K562 (cell line): ENCODE measurements at regions not wholly inside any gene's neighbourhood (a gene's known extent, or its start where the extent isn't known, plus 50 kb on each side); places are given as distances from the start of the nearest gene placed in this dataset.

Experiments
- ATAC-seq: fragments of 200-7000 bp; cut with Tn5 transposase; 3 replicates; pipeline ENCODE4 v1.9.1; 2020; ENCODE audit warnings: moderate library complexity
- BruUV-seq: library from RNA; stranded (reverse); fragments of 400-500 nt; replicated peaks from 2 replicates; lab custom pipeline; 2021; lab: Mats Ljungman, UMichigan
- CTCF ChIA-PET: fragments of 300-600 bp; formaldehyde crosslinking; extraction: SDS; loops from one replicate; lab custom pipeline; 2021; ENCODE audit warnings: low intra/inter-chr PET ratio; lab: Yijun Ruan, JAX
- POLR2A ChIA-PET: fragments of 300-600, 350-650 bp; sonication (Branson Sonifier 250); formaldehyde crosslinking; extraction: SDS; loops from one replicate; lab custom pipeline; 2021; ENCODE audit warnings: antibody characterized with exemption, inconsistent platforms; lab: Yijun Ruan, JAX
- DNase-seq, 4 experiments: peaks; one replicate each; pipeline versions ENCODE4 v3.0.0 to v3.0.0-alpha.2; 2011 to 2018; ENCODE audit warnings: low spot score in 3 of 4, mixed read lengths in 3 of 4; ENCODE audit errors: extremely low read depth in 1 of 4
- FAIRE-seq: peaks from 2 replicates; lab custom pipeline; 2011; peaks lifted over from hg19 to GRCh38; lab: Jason Lieb, UNC
- H2AFZ ChIP-seq: 2 replicates; pipeline ENCODE4 v1.6.0; 2011; ENCODE audit warnings: low read depth, low read length, control low read depth, inconsistent platforms
- H3K27ac ChIP-seq: fragments of 200-600 bp; 3 replicates; pipeline ENCODE4 v1.8.0; 2011; ENCODE audit warnings: low read depth, mild to moderate bottlenecking, control low read depth, inconsistent platforms, low read length, moderate library complexity, mixed read lengths; ENCODE audit errors: extremely low read depth
- H3K27me3 ChIP-seq, 2 experiments: fragments of 300-600 bp in 1 of 2; 2 replicates in 1 of 2; 3 replicates in 1 of 2; pipeline versions ENCODE4 v1.6.0 to v1.8.0; 2011; ENCODE audit warnings: inconsistent platforms in 2 of 2, low read length in 2 of 2, mild to moderate bottlenecking in 1 of 2, mixed read lengths in 1 of 2, moderate library complexity in 1 of 2; ENCODE audit not compliant: control insufficient read depth in 2 of 2, insufficient read depth in 2 of 2
- H3K36me3 ChIP-seq: fragments of 300-600 bp; 3 replicates; pipeline ENCODE4 v1.8.0; 2011; ENCODE audit warnings: mild to moderate bottlenecking, low read length, inconsistent platforms; ENCODE audit not compliant: control insufficient read depth, insufficient read depth
- H3K4me1 ChIP-seq, 2 experiments: fragments of 200-600 bp in 1 of 2; replicated peaks in 1 of 2; 2 replicates in 1 of 2; 3 replicates in 1 of 2; pipeline versions ENCODE4 v1.5.1 to v1.8.0; 2011; ENCODE audit warnings: inconsistent platforms in 2 of 2, low read length in 2 of 2, mild to moderate bottlenecking in 1 of 2, mixed read lengths in 1 of 2, moderate library complexity in 1 of 2; ENCODE audit not compliant: control insufficient read depth in 2 of 2, insufficient read depth in 2 of 2
- H3K4me2 ChIP-seq: 2 replicates; pipeline ENCODE4 v1.6.1; 2011; ENCODE audit warnings: low read length, control low read depth, inconsistent platforms, mixed read lengths; ENCODE audit not compliant: insufficient read depth
- H3K4me3 ChIP-seq: fragments of 200-600 bp; sonication (generic), shearing (Covaris generic); 2 replicates; pipeline ENCODE4 v1.5.1; 2016; ENCODE audit warnings: control low read depth, inconsistent platforms
- H3K79me2 ChIP-seq: fragments of 200-600 bp; 3 replicates; pipeline ENCODE4 v1.8.0; 2011; ENCODE audit warnings: low read length, inconsistent platforms; ENCODE audit not compliant: control insufficient read depth, insufficient read depth
- H3K9ac ChIP-seq, 2 experiments: 2 replicates each; pipeline versions ENCODE4 v1.6.0 to v1.6.1; 2011; ENCODE audit warnings: low read depth in 2 of 2, low read length in 2 of 2, control low read depth in 1 of 2, inconsistent platforms in 1 of 2, mild to moderate bottlenecking in 1 of 2, mixed read lengths in 1 of 2; ENCODE audit not compliant: insufficient read depth in 1 of 2
- H3K9me1 ChIP-seq: one replicate; pipeline ENCODE4 v1.6.0; 2011; ENCODE audit warnings: inconsistent platforms, mild to moderate bottlenecking, low read length, moderate library complexity; ENCODE audit not compliant: control insufficient read depth, insufficient read depth
- H3K9me3 ChIP-seq: replicated peaks from 2 replicates; pipeline ENCODE4 v1.5.1; 2011; ENCODE audit warnings: low read depth, low read length, inconsistent platforms; ENCODE audit not compliant: control insufficient read depth, insufficient read depth
- H4K20me1 ChIP-seq: replicated peaks from 2 replicates; pipeline ENCODE4 v1.6.1; 2011; ENCODE audit warnings: low read length, inconsistent platforms, mixed read lengths; ENCODE audit not compliant: control insufficient read depth, insufficient read depth
- BMI1 ChIP-seq: fragments of 150-350 bp; IDR thresholded peaks from 2 replicates; pipeline ENCODE4 v1.6.1; 2014; ENCODE audit warnings: low read length
- MXI1 ChIP-seq: IDR thresholded peaks from 2 replicates; pipeline ENCODE4 v1.6.1; 2011; ENCODE audit warnings: low read depth, mild to moderate bottlenecking, improper control_type of control experiment, low read length
- NFE2 ChIP-seq: IDR thresholded peaks from 2 replicates; pipeline ENCODE4 v1.6.1; 2014; ENCODE audit warnings: antibody characterized with exemption, low read depth
- NFIX ChIP-seq: fragments of 250-450 bp; sonication (Bioruptor Pico); IDR thresholded peaks from 2 replicates; pipeline ENCODE4 v1.4.0; 2020; ENCODE audit warnings: low read depth, mild to moderate bottlenecking, moderate library complexity
- ZKSCAN8 ChIP-seq: fragments of 200-800 bp; sonication (Bioruptor generic); IDR thresholded peaks from 2 replicates; pipeline ENCODE4 v1.6.1; 2016; ENCODE audit warnings: missing genetic modification characterization, missing compliant biosample characterization
- WGBS: fragments of 100-300 bp; shearing (Covaris generic); methylation state at CpG from one replicate; pipeline ENCODE4 v1.1.6; 2016; ENCODE audit warnings: low coverage, mixed read lengths; ENCODE audit not compliant: insufficient coverage; ENCODE audit errors: missing lambda C conversion rate; 5-methylcytosine and 5-hydroxymethylcytosine counted together
- in situ Hi-C: fragments of 300-500 bp; cut with MboI; formaldehyde crosslinking; loops from 4 replicates; pipeline ENCODE4 v1.15.0; 2018; ENCODE audit warnings: inconsistent platforms, mixed read lengths
- intact Hi-C: fragments of 100-400 bp; cut with micrococcal nuclease; formaldehyde crosslinking; loops from 2 replicates; pipeline ENCODE4 v1.14.2; 2022
- TF ChIP-seq, protein P1 (sequence below): fragments of 250-450 bp; sonication (Bioruptor Pico); IDR thresholded peaks from 2 replicates; pipeline ENCODE4 v1.4.0; 2020
- TF ChIP-seq, protein P2 (sequence below), 3 experiments: IDR thresholded peaks in 2 of 3; conservative IDR thresholded peaks in 1 of 3; 2 replicates each; pipeline ENCODE4 v1.5.1; 2011 to 2012; ENCODE audit warnings: low read length in 3 of 3, mild to moderate bottlenecking in 3 of 3, control low read depth in 2 of 3, improper control_type of control experiment in 1 of 3, inconsistent platforms in 1 of 3, low read depth in 1 of 3, mixed read lengths in 1 of 3, moderate library complexity in 1 of 3; ENCODE audit not compliant: insufficient read depth in 2 of 3
- TF ChIP-seq, protein P3 (sequence below): sonication (generic); formaldehyde crosslinking; IDR thresholded peaks from 2 replicates; pipeline ENCODE4 v1.8.1; 2022; ENCODE audit warnings: missing genetic modification reagents
- TF ChIP-seq, protein P4 (sequence below): fragments of 450-650 bp; IDR thresholded peaks from one replicate; pipeline ENCODE4 v1.6.1; 2018; ENCODE audit warnings: mild to moderate bottlenecking, moderate library complexity; ENCODE audit not compliant: partially characterized antibody

DNA sequence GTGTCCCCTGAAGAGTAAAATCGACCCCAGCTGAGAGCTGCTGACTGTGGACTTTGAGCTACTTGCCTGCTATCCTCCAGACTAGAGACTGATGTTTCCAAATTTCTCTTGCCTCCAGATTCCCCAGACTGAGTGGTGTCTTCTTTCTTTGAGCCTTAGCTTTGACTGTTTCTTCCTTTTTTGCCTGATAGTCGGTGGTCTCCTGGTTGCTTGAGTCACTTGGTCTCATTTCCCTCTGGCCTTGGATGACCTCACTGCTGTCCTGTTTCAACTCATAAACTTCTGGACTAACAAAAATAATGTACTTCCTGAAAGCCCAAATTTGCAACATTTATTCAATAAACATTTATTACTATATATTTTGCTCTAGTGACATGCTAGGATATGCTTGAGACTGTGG lies 52.9 kb upstream of the DIPK1A start:
- CTCF ChIA-PET, result no interaction called here
- no TSS peak for BruUV-seq

More for the DNA sequence above, 52.9 kb upstream of the DIPK1A start:
- no peak for TF ChIP-seq NFE2
- TF ChIP-seq ZKSCAN8, result no peak
- TF ChIP-seq, protein P1, sequence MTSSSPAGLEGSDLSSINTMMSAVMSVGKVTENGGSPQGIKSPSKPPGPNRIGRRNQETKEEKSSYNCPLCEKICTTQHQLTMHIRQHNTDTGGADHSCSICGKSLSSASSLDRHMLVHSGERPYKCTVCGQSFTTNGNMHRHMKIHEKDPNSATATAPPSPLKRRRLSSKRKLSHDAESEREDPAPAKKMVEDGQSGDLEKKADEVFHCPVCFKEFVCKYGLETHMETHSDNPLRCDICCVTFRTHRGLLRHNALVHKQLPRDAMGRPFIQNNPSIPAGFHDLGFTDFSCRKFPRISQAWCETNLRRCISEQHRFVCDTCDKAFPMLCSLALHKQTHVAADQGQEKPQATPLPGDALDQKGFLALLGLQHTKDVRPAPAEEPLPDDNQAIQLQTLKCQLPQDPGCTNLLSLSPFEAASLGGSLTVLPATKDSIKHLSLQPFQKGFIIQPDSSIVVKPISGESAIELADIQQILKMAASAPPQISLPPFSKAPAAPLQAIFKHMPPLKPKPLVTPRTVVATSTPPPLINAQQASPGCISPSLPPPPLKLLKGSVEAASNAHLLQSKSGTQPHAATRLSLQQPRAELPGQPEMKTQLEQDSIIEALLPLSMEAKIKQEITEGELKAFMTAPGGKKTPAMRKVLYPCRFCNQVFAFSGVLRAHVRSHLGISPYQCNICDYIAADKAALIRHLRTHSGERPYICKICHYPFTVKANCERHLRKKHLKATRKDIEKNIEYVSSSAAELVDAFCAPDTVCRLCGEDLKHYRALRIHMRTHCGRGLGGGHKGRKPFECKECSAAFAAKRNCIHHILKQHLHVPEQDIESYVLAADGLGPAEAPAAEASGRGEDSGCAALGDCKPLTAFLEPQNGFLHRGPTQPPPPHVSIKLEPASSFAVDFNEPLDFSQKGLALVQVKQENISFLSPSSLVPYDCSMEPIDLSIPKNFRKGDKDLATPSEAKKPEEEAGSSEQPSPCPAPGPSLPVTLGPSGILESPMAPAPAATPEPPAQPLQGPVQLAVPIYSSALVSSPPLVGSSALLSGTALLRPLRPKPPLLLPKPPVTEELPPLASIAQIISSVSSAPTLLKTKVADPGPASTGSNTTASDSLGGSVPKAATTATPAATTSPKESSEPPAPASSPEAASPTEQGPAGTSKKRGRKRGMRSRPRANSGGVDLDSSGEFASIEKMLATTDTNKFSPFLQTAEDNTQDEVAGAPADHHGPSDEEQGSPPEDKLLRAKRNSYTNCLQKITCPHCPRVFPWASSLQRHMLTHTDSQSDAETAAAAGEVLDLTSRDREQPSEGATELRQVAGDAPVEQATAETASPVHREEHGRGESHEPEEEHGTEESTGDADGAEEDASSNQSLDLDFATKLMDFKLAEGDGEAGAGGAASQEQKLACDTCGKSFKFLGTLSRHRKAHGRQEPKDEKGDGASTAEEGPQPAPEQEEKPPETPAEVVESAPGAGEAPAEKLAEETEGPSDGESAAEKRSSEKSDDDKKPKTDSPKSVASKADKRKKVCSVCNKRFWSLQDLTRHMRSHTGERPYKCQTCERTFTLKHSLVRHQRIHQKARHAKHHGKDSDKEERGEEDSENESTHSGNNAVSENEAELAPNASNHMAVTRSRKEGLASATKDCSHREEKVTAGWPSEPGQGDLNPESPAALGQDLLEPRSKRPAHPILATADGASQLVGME (CRISPR knock-in tag), result no peak
- no peak for TF ChIP-seq MXI1
- TF ChIP-seq, protein P2, sequence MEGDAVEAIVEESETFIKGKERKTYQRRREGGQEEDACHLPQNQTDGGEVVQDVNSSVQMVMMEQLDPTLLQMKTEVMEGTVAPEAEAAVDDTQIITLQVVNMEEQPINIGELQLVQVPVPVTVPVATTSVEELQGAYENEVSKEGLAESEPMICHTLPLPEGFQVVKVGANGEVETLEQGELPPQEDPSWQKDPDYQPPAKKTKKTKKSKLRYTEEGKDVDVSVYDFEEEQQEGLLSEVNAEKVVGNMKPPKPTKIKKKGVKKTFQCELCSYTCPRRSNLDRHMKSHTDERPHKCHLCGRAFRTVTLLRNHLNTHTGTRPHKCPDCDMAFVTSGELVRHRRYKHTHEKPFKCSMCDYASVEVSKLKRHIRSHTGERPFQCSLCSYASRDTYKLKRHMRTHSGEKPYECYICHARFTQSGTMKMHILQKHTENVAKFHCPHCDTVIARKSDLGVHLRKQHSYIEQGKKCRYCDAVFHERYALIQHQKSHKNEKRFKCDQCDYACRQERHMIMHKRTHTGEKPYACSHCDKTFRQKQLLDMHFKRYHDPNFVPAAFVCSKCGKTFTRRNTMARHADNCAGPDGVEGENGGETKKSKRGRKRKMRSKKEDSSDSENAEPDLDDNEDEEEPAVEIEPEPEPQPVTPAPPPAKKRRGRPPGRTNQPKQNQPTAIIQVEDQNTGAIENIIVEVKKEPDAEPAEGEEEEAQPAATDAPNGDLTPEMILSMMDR (IDR thresholded peaks at IDR 0.05 in 2 of 3, conservative IDR thresholded peaks at IDR 0.05 in 1 of 3; ENCODE audit: insufficient read depth in 2 of 3, low read depth in 1 of 3, low read length in 3 of 3), result no peak
- TF ChIP-seq, protein P3, sequence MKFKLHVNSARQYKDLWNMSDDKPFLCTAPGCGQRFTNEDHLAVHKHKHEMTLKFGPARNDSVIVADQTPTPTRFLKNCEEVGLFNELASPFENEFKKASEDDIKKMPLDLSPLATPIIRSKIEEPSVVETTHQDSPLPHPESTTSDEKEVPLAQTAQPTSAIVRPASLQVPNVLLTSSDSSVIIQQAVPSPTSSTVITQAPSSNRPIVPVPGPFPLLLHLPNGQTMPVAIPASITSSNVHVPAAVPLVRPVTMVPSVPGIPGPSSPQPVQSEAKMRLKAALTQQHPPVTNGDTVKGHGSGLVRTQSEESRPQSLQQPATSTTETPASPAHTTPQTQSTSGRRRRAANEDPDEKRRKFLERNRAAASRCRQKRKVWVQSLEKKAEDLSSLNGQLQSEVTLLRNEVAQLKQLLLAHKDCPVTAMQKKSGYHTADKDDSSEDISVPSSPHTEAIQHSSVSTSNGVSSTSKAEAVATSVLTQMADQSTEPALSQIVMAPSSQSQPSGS (CRISPR knock-in tag), result no peak
- TF ChIP-seq NFIX (CRISPR knock-in tag), result no peak
- TF ChIP-seq, protein P4, sequence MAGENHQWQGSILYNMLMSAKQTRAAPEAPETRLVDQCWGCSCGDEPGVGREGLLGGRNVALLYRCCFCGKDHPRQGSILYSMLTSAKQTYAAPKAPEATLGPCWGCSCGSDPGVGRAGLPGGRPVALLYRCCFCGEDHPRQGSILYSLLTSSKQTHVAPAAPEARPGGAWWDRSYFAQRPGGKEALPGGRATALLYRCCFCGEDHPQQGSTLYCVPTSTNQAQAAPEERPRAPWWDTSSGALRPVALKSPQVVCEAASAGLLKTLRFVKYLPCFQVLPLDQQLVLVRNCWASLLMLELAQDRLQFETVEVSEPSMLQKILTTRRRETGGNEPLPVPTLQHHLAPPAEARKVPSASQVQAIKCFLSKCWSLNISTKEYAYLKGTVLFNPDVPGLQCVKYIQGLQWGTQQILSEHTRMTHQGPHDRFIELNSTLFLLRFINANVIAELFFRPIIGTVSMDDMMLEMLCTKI, result no peak
- no peak for TF ChIP-seq BMI1
- TF ChIP-seq, all 486 proteins: peak for 0
- Histone ChIP-seq H3K9me3 (no peaks in the 10 kb centered on the region; the same call in 1 of the 2 replicates), H3K36me3 (no peaks in the 10 kb centered on the region), H3K9me1 (no peaks in the 10 kb centered on the region), H3K4me2 (no peak overlapping the region), H3K4me1 (no peaks in the 10 kb centered on the region; a peak in 1 of 5 replicates), H2AFZ (no peak overlapping the region), H4K20me1 (no peaks in the 10 kb centered on the region), H3K9ac (no peak overlapping the region), H3K27me3 (no peaks in the 10 kb centered on the region), H3K27ac (no peak overlapping the region), H3K4me3 (no peak overlapping the region), H3K79me2 (no peaks in the 10 kb centered on the region)
- in situ Hi-C loops, result no loop called here
- 7% methylated on average over 2 of the region's 2 CpGs for WGBS
- POLR2A ChIA-PET, result interaction anchor here (1.0 to 1.9 kb wide), 2 partner anchors 12 to 20 kb away, joined by 6 to 12 read pairs; no protein-coding TSS in a partner anchor
- DNase-seq (no peak), FAIRE-seq (no peak), ATAC-seq (no peak)
- intact Hi-C loops, result no loop called here
